GM23248 (cell line): ENCODE measurements at regions not wholly inside any gene's neighbourhood (a gene's known extent, or its start where the extent isn't known, plus 50 kb on each side); places are given as distances from the start of the nearest gene placed in this dataset.

ENCODE experiments used
- EZH2 ChIP-seq: fragments of 200-600 bp; sonication (generic); IDR thresholded peaks from 2 replicates; pipeline ENCODE4 v1.6.1; 2018; ENCODE audit warnings: antibody characterized with exemption, mild to moderate bottlenecking; ENCODE audit not compliant: insufficient read depth, poor library complexity, severe bottlenecking
- EZH2phosphoT487 ChIP-seq: fragments of 200-600 bp; sonication (generic); IDR thresholded peaks from 2 replicates; pipeline ENCODE4 v1.6.1; 2018; ENCODE audit warnings: antibody characterized with exemption, moderate library complexity, mild to moderate bottlenecking, low read depth; ENCODE audit not compliant: insufficient read depth

- TF ChIP-seq EZH2 (no peak), EZH2phosphoT487 (no peak)
These were observed 128.2 kb upstream of the CDH4 start for GRCh38 chr20:61123751-61124368.
